Endothelial cell of umbilical vein (primary cell): ENCODE measurements at regions not wholly inside any gene's neighbourhood (a gene's known extent, or its start where the extent isn't known, plus 50 kb on each side); places are given as distances from the start of the nearest gene placed in this dataset.

ENCODE experiments used
- BruUV-seq: library from RNA; stranded (reverse); fragments of 400-500 nt; replicated peaks from 2 replicates; lab custom pipeline; 2021; lab: Mats Ljungman, UMichigan
- CTCF ChIA-PET: fragments of 300-600, 350-600 bp; sonication (Branson Sonifier 250); formaldehyde crosslinking; loops from one replicate; lab custom pipeline; 2021; ENCODE audit warnings: antibody characterized with exemption, inconsistent platforms; lab: Charles Lee
- POLR2A ChIA-PET: fragments of 300-600, 350-600 bp; sonication (Branson Sonifier 250); formaldehyde crosslinking; loops from one replicate; lab custom pipeline; 2021; ENCODE audit warnings: antibody characterized with exemption, inconsistent platforms; lab: Charles Lee
- DNase-seq: peaks from one replicate; pipeline ENCODE4 v3.0.0-alpha.2; 2011; ENCODE audit warnings: low read depth, low spot score
- FAIRE-seq: peaks from 2 replicates; lab custom pipeline; 2011; peaks lifted over from hg19 to GRCh38; lab: Jason Lieb, UNC
- H2AFZ ChIP-seq: 2 replicates; pipeline ENCODE4 v1.6.0; 2012; ENCODE audit warnings: low read depth, low read length, control low read depth, inconsistent platforms
- H3K27ac ChIP-seq: 2 replicates; pipeline ENCODE4 v1.5.1; 2011; ENCODE audit warnings: low read depth, mild to moderate bottlenecking, control low read depth, low read length, moderate library complexity; ENCODE audit not compliant: insufficient read depth
- H3K27me3 ChIP-seq, 2 experiments: 2 replicates each; pipeline versions ENCODE4 v1.6.0 to v1.6.1; 2011; ENCODE audit warnings: low read length in 2 of 2, mixed read lengths in 1 of 2; ENCODE audit not compliant: control insufficient read depth in 2 of 2, insufficient read depth in 2 of 2
- H3K36me3 ChIP-seq, 2 experiments: 2 replicates in 1 of 2; 3 replicates in 1 of 2; pipeline ENCODE4 v1.5.1; 2011; ENCODE audit warnings: low read length in 2 of 2, mild to moderate bottlenecking in 1 of 2, moderate library complexity in 1 of 2; ENCODE audit not compliant: control insufficient read depth in 2 of 2, insufficient read depth in 2 of 2; ENCODE audit errors: extremely low read depth in 1 of 2
- H3K4me1 ChIP-seq: 3 replicates; pipeline ENCODE4 v1.5.1; 2011; ENCODE audit warnings: mild to moderate bottlenecking, low read length; ENCODE audit not compliant: control insufficient read depth, insufficient read depth; ENCODE audit errors: extremely low read depth
- H3K4me2 ChIP-seq: 2 replicates; pipeline ENCODE4 v1.6.1; 2011; ENCODE audit warnings: low read length, control low read depth, mixed read lengths; ENCODE audit not compliant: insufficient read depth
- H3K4me3 ChIP-seq, 3 experiments: fragments of 200-600 bp in 1 of 3; sonication (generic), shearing (Covaris generic) in 1 of 3; replicated peaks in 1 of 3; 2 replicates each; pipeline ENCODE4 v1.5.1; 2011 to 2016; ENCODE audit warnings: control low read depth in 3 of 3, low read length in 3 of 3, mild to moderate bottlenecking in 2 of 3, inconsistent platforms in 1 of 3, low read depth in 1 of 3, moderate library complexity in 1 of 3; ENCODE audit not compliant: insufficient read depth in 1 of 3
- H3K79me2 ChIP-seq: 2 replicates; pipeline ENCODE4 v1.6.0; 2012; ENCODE audit warnings: low read length, inconsistent platforms; ENCODE audit not compliant: control insufficient read depth, insufficient read depth
- H3K9ac ChIP-seq: replicated peaks from 2 replicates; pipeline ENCODE3; 2011; ENCODE audit warnings: low read length, control low read depth; ENCODE audit not compliant: insufficient read depth; ENCODE audit errors: extremely low read depth
- H3K9me1 ChIP-seq: replicated peaks from 3 replicates; pipeline ENCODE4 v1.6.0; 2011; ENCODE audit warnings: mild to moderate bottlenecking, low read length; ENCODE audit not compliant: control insufficient read depth, insufficient read depth; ENCODE audit errors: extremely low read depth
- H3K9me3 ChIP-seq: replicated peaks from 2 replicates; pipeline ENCODE4 v1.5.1; 2012; ENCODE audit warnings: low read length, inconsistent platforms; ENCODE audit not compliant: control insufficient read depth, insufficient read depth
- H4K20me1 ChIP-seq: replicated peaks from 2 replicates; pipeline ENCODE3; 2011; ENCODE audit warnings: mild to moderate bottlenecking, low read length; ENCODE audit not compliant: control insufficient read depth, insufficient read depth; ENCODE audit errors: extremely low read depth
- CTCF ChIP-seq, 2 donors: IDR thresholded peaks; 1 replicate in 1 of 2; 2 replicates in 1 of 2; pipeline ENCODE4 v1.5.1; 2011; ENCODE audit warnings: low read length in 2 of 2, mild to moderate bottlenecking in 2 of 2, moderate library complexity in 2 of 2, control low read depth in 1 of 2, inconsistent platforms in 1 of 2, low read depth in 1 of 2; ENCODE audit not compliant: insufficient read depth in 1 of 2; ENCODE audit errors: extremely low read depth in 1 of 2
- EZH2 ChIP-seq: IDR thresholded peaks from 2 replicates; pipeline ENCODE4 v1.6.1; 2012; ENCODE audit warnings: borderline replicate concordance, low read depth, mild to moderate bottlenecking, moderate library complexity, low read length, inconsistent platforms; ENCODE audit not compliant: severe bottlenecking
- FOS ChIP-seq: IDR thresholded peaks from 2 replicates; pipeline ENCODE4 v1.6.1; 2011; ENCODE audit warnings: mild to moderate bottlenecking, low read length, moderate library complexity, borderline replicate concordance; ENCODE audit not compliant: insufficient read depth
- GATA2 ChIP-seq: IDR thresholded peaks from 2 replicates; pipeline ENCODE4 v1.7.0; 2011; ENCODE audit warnings: low read depth, mild to moderate bottlenecking, moderate library complexity, mixed read lengths, low read length; ENCODE audit not compliant: insufficient read length, insufficient read depth
- JUN ChIP-seq: IDR thresholded peaks from 2 replicates; pipeline ENCODE4 v1.6.1; 2011; ENCODE audit warnings: borderline replicate concordance, low read depth; ENCODE audit not compliant: insufficient read length, insufficient read depth
- MAX ChIP-seq: IDR thresholded peaks from 2 replicates; pipeline ENCODE4 v1.6.1; 2011; ENCODE audit not compliant: insufficient read depth, insufficient read length
- MYC ChIP-seq: IDR thresholded peaks from one replicate; pipeline ENCODE4 v1.6.1; 2011; ENCODE audit warnings: mild to moderate bottlenecking, low read depth, low read length
- POLR2A ChIP-seq: IDR thresholded peaks from 2 replicates; pipeline ENCODE4 v1.6.1; 2012; ENCODE audit warnings: low read depth, mild to moderate bottlenecking, control low read depth, low read length
- POLR2AphosphoS5 ChIP-seq: IDR thresholded peaks from 2 replicates; pipeline ENCODE4 v1.6.1; 2012; ENCODE audit warnings: low read depth, mild to moderate bottlenecking, control low read depth, low read length, moderate library complexity; ENCODE audit not compliant: insufficient read depth
- dilution Hi-C: fragments of 300-500 bp; cut with MboI; formaldehyde crosslinking; loops from one replicate; pipeline ENCODE4 v1.15.0; 2019; ENCODE audit warnings: low sequenced_read_pairs; ENCODE audit not compliant: extremely low pct_ligation_motif_present
- intact Hi-C: fragments of 100-400 bp; cut with micrococcal nuclease; formaldehyde crosslinking; loops from one replicate; pipeline ENCODE4 v1.10.0; 2022

GRCh38 chr7:68422281-68422680 lies 1176.0 kb upstream of the AUTS2 start:
- Histone ChIP-seq H3K4me3 (no peak overlapping the region), H3K4me1 (no peaks in the 10 kb centered on the region), H3K4me2 (no peak overlapping the region), H3K79me2 (no peaks in the 10 kb centered on the region), H3K9me1 (no peaks in the 10 kb centered on the region), H3K9me3 (peaks cover 5% of the 10 kb centered on the region), H2AFZ (no peak overlapping the region), H3K9ac (no peak overlapping the region), H3K27me3 (no peaks in the 10 kb centered on the region), H4K20me1 (no peaks in the 10 kb centered on the region), H3K27ac (no peak overlapping the region), H3K36me3 (no peaks in the 10 kb centered on the region)
- dilution Hi-C loops = no loop called here
- no peak for TF ChIP-seq GATA2
- CTCF ChIA-PET = no interaction called here
- intact Hi-C loops = no loop called here
- DNase-seq = no peak
- FAIRE-seq = no peak
- POLR2A ChIA-PET = no interaction called here
- no TSS peak for BruUV-seq

DNA sequence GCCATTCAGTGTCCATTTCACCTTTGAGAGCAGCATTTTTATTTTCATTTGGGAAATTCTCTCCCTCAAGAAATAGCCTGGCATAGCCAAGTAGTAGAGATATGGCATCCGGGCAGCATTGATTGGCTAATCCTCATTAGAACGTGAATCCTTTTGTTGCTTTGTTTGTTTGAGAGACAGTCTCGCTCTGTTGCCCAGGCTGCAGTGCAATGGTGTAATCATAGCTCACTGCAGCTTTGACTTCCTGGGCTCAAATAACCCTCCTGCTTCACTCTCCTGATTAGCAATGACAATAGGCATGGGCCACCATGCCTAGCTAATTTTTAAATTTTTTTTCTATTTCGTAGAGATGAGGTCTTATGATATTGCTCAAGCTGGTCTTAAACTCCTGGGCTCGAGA lies 1174.9 kb upstream of the AUTS2 start:
- Histone ChIP-seq H3K27me3 (no peaks in the 10 kb centered on the region), H3K4me2 (no peak overlapping the region), H3K36me3 (no peaks in the 10 kb centered on the region), H3K79me2 (no peaks in the 10 kb centered on the region), H3K4me1 (no peaks in the 10 kb centered on the region), H3K27ac (no peak overlapping the region), H3K9me3 (peaks cover 7% of the 10 kb centered on the region), H4K20me1 (no peaks in the 10 kb centered on the region), H3K9me1 (no peaks in the 10 kb centered on the region), H2AFZ (no peak overlapping the region), H3K4me3 (no peak overlapping the region), H3K9ac (no peak overlapping the region)
- no peak for DNase-seq
- ChIA-PET POLR2A (no interaction called here), CTCF (no interaction called here)
- TF ChIP-seq POLR2A = no peak
- no peak for TF ChIP-seq FOS
- no peak for TF ChIP-seq MAX
- TF ChIP-seq JUN = no peak
- TF ChIP-seq CTCF (IDR thresholded peaks at IDR 0.05; ENCODE audit: extremely low read depth in 1 of 2, insufficient read depth in 1 of 2, low read depth in 1 of 2, low read length in 2 of 2) = no peak
- no peak for TF ChIP-seq POLR2AphosphoS5
- TF ChIP-seq EZH2 = no peak
- no peak for TF ChIP-seq MYC
- TF ChIP-seq GATA2 = no peak
- FAIRE-seq = no peak
- intact Hi-C loops (no loop called here), dilution Hi-C loops (no loop called here)
- BruUV-seq = no TSS peak
